Dedifferentiated amniotic fluid mesenchymal stem cell (primary cell): ENCODE measurements at regions not wholly inside any gene's neighbourhood (a gene's known extent, or its start where the extent isn't known, plus 50 kb on each side); places are given as distances from the start of the nearest gene placed in this dataset.
"Not testable (repeated sequence)": the region's sequence is repeated elsewhere in the genome, so short reads cannot be mapped to it uniquely, and the experiment has no call there.

ENCODE experiments used
- DNase-seq: peaks from one replicate; pipeline ENCODE4 v3.0.0-alpha.2; 2016; ENCODE audit errors: extremely low spot score

DNA sequence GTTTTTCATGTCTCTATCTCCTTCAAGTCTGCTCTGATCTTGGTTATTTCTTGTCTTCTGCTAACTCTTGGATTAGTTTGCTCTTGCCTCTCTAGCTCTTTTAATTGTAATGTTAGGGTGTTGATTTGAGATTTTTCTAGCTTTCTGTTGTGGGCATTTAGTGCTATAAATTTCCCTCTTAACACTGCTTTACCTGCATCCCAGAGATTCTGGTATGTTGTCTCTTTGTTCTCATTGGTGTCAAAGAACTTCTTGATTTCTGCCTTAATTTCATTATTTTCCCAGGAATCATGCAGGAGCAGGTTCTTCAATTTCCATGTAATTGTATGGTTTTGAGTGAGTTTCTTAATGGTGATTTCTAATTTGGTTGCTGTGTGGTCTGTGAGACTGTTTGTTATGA is 128.5 kb upstream of the ZNF267 start:
- DNase-seq = not testable (repeated sequence)

DNA sequence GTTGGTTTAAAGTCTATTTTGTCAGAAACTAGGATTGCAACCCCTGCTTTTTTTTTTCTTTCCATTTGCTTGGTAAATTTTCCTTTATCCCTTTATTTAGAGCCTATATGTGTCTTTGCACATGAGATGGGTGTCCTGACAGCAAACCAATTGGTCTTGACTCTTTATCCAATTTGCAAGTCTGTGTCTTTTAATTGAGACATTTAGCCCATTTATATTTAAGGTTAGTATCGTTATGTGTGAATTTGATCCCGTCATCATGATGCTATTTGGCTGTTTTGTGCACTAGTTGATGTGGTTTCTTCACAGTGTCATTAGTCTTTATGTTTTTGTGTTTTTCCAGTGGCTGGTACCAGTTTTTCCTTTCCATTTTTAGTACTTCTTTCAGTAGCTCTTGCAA is 127.7 kb upstream of the ZNF267 start:
- no peak for DNase-seq

DNA sequence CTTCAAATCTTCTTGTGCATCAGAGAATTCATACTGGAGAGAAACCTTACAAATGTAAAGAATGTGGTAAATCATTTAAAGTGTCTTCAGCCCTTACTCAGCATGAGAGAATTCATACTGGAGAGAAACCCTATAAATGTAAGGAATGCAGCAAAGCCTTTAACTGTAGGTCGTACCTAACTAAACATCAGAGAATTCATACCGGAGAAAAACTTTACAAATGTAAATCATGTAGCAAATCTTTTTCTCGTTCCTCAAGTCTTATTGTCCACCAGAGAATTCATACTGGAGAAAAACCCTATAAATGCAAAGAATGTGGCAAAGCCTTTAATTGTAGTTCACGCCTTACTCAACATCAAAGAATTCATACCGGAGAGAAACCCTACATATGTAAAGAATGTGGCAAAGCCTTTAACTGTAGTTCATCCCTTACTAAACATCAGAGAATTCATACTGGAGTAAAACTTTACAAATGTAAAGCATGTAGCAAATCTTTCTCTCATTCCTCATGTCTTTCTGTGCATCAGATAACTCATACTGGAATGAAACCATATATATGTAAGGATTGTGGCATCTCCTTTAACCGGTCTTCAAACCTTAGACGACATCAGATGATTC is 118.5 kb upstream of the ZNF267 start:
- DNase-seq = no peak

DNA sequence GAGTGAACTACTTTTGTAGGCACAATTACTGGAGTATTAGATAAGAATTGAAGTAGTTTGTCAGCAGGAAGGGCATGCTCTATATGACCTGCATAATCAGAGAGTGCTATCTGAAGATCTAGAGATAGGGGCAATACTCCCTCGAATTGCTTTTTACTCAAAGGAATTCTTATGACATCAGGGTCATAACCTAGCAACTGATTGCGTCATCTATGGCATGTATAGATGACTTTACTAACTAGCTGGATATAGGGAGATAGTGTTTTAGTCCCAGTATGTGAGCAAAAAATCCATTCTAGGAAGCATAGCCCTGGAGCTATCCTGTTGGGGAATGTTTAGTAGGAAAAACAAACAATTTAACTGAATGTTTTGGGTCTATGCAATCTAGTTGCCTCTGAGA is 109.5 kb upstream of the ZNF267 start:
- no peak for DNase-seq

DNA sequence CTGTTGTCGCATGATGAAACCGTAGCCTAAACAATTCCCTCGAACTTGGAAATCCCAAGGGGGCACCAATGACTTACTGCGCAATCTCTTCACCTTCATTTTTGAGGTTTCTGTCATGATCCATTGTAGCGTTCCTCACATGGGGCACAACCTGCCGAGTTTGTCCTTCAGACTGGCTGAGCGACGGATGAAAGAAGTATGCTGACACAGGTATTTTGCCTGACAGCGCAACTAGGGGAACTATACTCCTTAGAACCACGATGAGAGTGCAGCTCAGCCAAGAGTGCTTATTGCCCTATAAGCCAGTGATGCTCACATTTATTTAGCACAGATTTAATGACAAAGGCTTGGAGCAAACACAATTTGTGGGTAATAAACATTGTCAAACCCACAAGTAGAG is 106.3 kb upstream of the ZNF267 start:
- no peak for DNase-seq

DNA sequence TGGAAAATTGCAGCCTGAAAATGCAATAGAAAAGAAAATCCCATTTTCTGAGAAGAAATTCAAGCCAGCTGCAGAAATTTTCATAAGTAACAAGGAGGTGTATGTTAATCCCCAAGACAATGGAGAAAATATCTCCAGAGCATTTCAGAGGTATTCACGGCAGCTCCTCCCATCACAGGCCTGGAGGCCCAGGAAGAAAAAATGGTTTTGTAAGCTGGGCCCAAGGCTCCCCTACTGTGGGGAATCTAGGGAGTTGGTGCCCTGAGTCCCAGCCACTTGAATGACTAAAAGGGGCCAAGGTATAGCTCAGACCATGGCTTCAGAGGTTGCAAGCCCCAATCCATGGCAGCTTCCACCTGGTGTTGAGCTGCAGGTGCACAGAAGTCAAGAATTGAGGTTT is 93.3 kb upstream of the ZNF267 start:
- DNase-seq = no peak

DNA sequence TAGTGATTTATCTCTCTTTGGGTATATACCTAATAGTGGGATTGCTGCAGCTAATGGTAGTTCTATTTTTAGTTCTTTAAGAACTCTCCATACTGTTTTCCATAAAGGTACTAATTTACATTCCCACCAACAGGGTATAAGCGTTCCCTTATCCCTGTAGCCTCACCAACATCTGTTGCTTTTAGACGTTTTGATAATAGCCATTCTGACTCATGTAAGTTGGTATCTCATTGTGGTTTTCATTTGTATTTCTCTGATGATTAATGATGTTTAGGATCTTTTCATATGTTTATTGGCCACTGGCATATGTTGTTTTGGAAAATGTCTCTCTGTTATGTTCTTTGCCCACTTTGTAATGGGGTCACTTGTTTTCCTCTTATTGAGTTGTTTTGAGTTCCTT is 88.5 kb upstream of the ZNF267 start:
- DNase-seq = no peak

DNA sequence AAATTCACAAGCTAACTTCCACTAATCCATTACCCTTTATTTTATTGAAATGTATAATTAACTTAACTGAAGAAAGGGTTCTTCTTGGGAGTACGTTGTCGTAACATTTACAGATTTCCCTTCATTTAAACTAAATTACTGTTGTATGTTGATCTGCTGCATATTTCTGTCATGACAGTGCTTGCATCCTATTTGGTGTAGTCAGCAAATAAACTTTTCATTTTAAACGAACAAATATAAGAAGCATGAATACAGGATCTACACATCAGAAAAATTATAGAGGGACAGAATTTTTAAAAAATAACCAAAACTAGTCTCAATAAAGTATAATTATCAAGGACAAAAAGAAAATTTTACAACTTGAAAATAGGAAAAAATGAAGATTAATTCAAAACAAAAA is 66.5 kb upstream of the ZNF267 start:
- DNase-seq = no peak

DNA sequence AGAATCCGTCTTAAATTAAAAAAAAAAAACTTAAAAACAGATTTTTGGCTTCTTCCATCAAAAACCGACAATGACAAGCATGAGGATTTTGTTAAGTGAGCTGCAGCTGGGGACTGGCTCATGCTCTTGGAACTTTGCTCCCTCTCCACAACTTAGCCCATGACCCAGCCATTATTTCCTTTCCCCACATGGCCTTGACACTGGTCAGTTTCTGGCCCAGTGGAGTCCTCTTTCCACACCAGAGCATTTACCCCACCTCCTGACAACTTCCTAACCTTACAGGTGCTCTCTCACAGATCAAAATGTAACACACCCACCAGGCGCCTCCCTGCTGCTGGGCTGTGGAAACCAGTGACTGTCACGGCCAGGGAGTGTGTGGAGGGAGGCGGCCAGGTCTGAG is 62.7 kb upstream of the ZNF267 start:
- DNase-seq = no peak

DNA sequence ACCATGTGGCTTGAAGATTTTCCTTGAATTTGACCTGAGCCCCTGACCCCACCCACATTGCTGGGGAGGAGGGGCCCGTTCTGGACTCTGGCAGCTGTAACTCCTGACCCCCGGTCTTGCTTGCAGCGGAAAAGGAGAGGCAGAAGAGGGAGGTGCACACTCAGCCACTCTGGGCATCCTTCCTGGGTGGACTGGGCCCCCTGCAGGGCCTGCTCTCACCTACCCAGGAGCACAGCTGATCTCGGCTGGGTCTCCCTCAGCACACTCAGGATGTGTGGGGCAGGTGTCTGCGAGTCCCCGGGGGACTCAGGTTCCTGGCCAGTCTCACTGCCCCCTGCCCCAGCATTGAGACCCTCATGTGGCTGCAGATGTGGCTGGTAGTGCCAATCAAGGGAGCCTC is 57.5 kb upstream of the ZNF267 start:
- not testable (repeated sequence) for DNase-seq

DNA sequence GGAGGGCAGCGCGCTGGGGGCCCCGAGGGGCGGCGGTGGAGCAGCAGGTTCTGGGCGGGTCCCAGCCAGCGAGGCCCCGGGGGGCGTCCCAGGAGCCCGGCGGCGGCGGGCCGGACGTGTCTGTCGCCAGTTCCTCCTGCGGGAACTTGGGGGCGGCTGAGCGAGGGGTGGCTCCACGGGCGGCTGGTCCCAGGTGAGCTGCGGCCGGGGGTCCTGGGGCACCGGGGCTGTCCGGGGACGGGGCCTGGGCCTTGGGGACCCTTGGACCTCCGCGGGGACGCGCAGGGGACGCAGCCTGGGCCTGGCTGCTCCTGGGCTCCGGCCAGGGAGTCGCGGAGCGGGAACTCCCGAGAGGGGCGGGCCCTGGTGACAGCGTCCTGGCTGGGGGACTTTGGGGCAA is 54.2 kb upstream of the ZNF267 start:
- no peak for DNase-seq

DNA sequence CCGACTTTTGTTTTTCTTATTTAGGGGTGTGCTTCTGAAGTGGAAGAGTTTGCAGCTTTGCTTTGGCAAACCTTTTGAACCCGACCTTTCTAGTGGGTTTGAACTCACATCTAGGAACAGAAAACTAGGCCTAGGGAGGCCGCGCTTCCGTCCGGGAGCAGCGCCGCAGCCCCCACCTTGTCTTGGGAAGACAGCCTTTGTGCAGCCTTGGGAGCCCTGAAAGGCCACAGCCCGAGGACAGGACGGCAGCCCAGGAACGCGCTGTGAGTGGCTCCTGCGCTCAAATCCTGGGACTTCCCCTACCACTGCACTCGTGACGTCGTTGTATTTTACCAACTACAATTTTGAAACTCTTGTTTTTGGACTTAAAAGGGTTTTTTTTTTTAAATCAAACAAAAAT is 53.7 kb upstream of the ZNF267 start:
- DNase-seq = no peak
